ENCODE measurements at regions not wholly inside any gene's neighbourhood (a gene's known extent, or its start where the extent isn't known, plus 50 kb on each side); places are given as distances from the start of the nearest gene placed in this dataset.

- TF ChIP-seq EZH2 (IDR thresholded peaks at IDR 0.05; ENCODE audit: insufficient read depth, low read length): no peak
- TF ChIP-seq CTCF (IDR thresholded peaks at IDR 0.05; ENCODE audit: insufficient read depth, low read depth, low read length): no peak
Observed at GRCh38 chr17:53046781-53047180, 775.9 kb upstream of the KIF2B start.

All from astrocyte (in vitro differentiated cells and primary cell).